ENCODE measurements at regions not wholly inside any gene's neighbourhood (a gene's known extent, or its start where the extent isn't known, plus 50 kb on each side); places are given as distances from the start of the nearest gene placed in this dataset.

DNA sequence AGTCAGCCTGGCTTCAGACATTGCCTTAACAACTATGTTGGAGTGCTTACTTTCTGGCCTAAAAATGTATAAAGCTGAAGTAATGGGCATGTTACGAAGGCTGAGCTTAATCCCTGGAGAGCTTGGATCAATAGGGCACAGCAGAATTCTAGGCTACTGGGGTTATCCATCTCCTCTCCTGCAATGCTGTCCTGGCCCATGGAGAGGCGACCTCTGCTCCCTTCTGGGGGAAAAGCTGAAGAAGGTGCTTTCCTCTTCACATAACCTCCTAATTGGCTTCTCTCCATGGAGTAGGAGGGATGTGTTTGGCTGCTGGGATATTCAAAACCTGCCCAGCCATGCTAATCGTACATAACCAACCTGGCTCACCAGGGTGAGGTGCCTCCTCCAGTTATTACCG, 403.5 kb downstream of the DMRT2 start:
- Histone ChIP-seq H3F3A (replicated peaks; ENCODE audit: low read depth) (no peaks in the 10 kb centered on the region), H3K4me3 (no peak overlapping the region), H4K20me1 (replicated peaks; ENCODE audit: insufficient read depth) (no peaks in the 10 kb centered on the region), H3K79me2 (replicated peaks; ENCODE audit: insufficient read depth) (no peaks in the 10 kb centered on the region), H3K27me3 (ENCODE audit: insufficient read depth) (no peaks in the 10 kb centered on the region), H3K4me2 (no peak overlapping the region), H2AFZ (no peak overlapping the region), H3K27ac (ENCODE audit: low read depth) (no peak overlapping the region), H3K36me3 (ENCODE audit: insufficient read depth) (no peaks in the 10 kb centered on the region), H3K4me1 (ENCODE audit: insufficient read depth) (no peaks in the 10 kb centered on the region), H3K9me2 (ENCODE audit: insufficient read depth) (no peaks in the 10 kb centered on the region)
- DNase-seq (ENCODE audit: low spot score): peak; percentile 52
- H3K27ac Mint-ChIP-seq: no peak overlapping the region
- H3K27me3 Mint-ChIP-seq (ENCODE audit: insufficient read depth, low read depth, poor library complexity): peaks cover 2% of the 10 kb centered on the region
- no peak for TF ChIP-seq ZNF114 (CRISPR knock-in tag; IDR thresholded peaks at IDR 0.05)
- TF ChIP-seq, protein P1, sequence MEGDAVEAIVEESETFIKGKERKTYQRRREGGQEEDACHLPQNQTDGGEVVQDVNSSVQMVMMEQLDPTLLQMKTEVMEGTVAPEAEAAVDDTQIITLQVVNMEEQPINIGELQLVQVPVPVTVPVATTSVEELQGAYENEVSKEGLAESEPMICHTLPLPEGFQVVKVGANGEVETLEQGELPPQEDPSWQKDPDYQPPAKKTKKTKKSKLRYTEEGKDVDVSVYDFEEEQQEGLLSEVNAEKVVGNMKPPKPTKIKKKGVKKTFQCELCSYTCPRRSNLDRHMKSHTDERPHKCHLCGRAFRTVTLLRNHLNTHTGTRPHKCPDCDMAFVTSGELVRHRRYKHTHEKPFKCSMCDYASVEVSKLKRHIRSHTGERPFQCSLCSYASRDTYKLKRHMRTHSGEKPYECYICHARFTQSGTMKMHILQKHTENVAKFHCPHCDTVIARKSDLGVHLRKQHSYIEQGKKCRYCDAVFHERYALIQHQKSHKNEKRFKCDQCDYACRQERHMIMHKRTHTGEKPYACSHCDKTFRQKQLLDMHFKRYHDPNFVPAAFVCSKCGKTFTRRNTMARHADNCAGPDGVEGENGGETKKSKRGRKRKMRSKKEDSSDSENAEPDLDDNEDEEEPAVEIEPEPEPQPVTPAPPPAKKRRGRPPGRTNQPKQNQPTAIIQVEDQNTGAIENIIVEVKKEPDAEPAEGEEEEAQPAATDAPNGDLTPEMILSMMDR (conservative IDR thresholded peaks at IDR 0.05; ENCODE audit: low read depth in 2 of 2): peak; percentile 43 to 62
- H3K9me3 Mint-ChIP-seq: no peaks in the 10 kb centered on the region; the same call in 2 of the 3 replicates
- peak; percentile 87 for ATAC-seq
- no peaks in the 10 kb centered on the region for H3K36me3 Mint-ChIP-seq (ENCODE audit: low read depth)
- no peak overlapping the region for H3K4me3 Mint-ChIP-seq
- no peaks in the 10 kb centered on the region for H3K4me1 Mint-ChIP-seq

DNA sequence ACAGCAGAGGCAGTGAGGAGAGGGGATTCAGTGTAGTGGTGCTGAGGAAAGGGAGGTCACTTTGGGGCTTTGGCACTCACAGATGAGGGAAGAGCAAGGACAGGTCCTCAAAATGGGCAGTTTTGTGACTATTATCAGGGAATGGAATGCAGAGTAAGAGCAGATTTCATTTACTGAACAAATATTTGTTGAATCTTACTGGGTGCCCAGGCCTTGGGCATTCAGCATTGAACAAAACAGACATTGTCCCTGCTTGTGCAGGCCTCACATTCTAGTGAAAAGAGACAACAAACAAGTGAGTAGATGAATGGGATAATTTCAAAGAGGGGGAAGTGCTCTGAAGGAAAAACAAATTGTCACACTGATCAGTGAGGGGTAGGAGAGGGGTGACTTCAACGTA, 404.1 kb downstream of the DMRT2 start:
- no peaks in the 10 kb centered on the region for H3K9me2 ChIP-seq (ENCODE audit: insufficient read depth)
- no peaks in the 10 kb centered on the region for H3K36me3 Mint-ChIP-seq (ENCODE audit: low read depth)
- DNase-seq (ENCODE audit: low spot score) (no peak), ATAC-seq (no peak)
- no peak overlapping the region for H3K4me3 Mint-ChIP-seq
- no peak overlapping the region for H3K27ac ChIP-seq (ENCODE audit: low read depth)
- no peak overlapping the region for H3K4me3 ChIP-seq
- no peaks in the 10 kb centered on the region for H3K79me2 ChIP-seq (replicated peaks; ENCODE audit: insufficient read depth)
- H3K36me3 ChIP-seq (ENCODE audit: insufficient read depth): no peaks in the 10 kb centered on the region
- no peaks in the 10 kb centered on the region for H3K4me1 ChIP-seq (ENCODE audit: insufficient read depth)
- no peaks in the 10 kb centered on the region for H3K4me1 Mint-ChIP-seq
- H3K27me3 Mint-ChIP-seq (ENCODE audit: insufficient read depth, low read depth, poor library complexity): peaks cover 2% of the 10 kb centered on the region
- no peaks in the 10 kb centered on the region for H4K20me1 ChIP-seq (replicated peaks; ENCODE audit: insufficient read depth)
- H3K27ac Mint-ChIP-seq: no peak overlapping the region
- no peaks in the 10 kb centered on the region; the same call in 2 of the 3 replicates for H3K9me3 Mint-ChIP-seq
- H3F3A ChIP-seq (replicated peaks; ENCODE audit: low read depth): no peaks in the 10 kb centered on the region
- H3K4me2 ChIP-seq: no peak overlapping the region
- H2AFZ ChIP-seq: no peak overlapping the region
- no peaks in the 10 kb centered on the region for H3K27me3 ChIP-seq (ENCODE audit: insufficient read depth)
- TF ChIP-seq CREB1 (CRISPR knock-in tag; IDR thresholded peaks at IDR 0.05; ENCODE audit: low read depth) (no peak), ZNF331 (CRISPR knock-in tag; IDR thresholded peaks at IDR 0.05; ENCODE audit: low read depth) (no peak), EZH2phosphoT487 (IDR thresholded peaks at IDR 0.05; ENCODE audit: unreplicated experiment) (no peak), POLR2AphosphoS5 (IDR thresholded peaks at IDR 0.05; ENCODE audit: low read depth) (no peak), STAT1 (IDR thresholded peaks at IDR 0.05; ENCODE audit: unreplicated experiment) (no peak), EZH2 (IDR thresholded peaks at IDR 0.05; ENCODE audit: low read depth, unreplicated experiment) (no peak), ZNF114 (CRISPR knock-in tag; IDR thresholded peaks at IDR 0.05) (no peak), JUNB (IDR thresholded peaks at IDR 0.05; ENCODE audit: unreplicated experiment) (no peak), NANOG (IDR thresholded peaks at IDR 0.05; ENCODE audit: borderline replicate concordance) (no peak)
- TF ChIP-seq, protein P2, sequence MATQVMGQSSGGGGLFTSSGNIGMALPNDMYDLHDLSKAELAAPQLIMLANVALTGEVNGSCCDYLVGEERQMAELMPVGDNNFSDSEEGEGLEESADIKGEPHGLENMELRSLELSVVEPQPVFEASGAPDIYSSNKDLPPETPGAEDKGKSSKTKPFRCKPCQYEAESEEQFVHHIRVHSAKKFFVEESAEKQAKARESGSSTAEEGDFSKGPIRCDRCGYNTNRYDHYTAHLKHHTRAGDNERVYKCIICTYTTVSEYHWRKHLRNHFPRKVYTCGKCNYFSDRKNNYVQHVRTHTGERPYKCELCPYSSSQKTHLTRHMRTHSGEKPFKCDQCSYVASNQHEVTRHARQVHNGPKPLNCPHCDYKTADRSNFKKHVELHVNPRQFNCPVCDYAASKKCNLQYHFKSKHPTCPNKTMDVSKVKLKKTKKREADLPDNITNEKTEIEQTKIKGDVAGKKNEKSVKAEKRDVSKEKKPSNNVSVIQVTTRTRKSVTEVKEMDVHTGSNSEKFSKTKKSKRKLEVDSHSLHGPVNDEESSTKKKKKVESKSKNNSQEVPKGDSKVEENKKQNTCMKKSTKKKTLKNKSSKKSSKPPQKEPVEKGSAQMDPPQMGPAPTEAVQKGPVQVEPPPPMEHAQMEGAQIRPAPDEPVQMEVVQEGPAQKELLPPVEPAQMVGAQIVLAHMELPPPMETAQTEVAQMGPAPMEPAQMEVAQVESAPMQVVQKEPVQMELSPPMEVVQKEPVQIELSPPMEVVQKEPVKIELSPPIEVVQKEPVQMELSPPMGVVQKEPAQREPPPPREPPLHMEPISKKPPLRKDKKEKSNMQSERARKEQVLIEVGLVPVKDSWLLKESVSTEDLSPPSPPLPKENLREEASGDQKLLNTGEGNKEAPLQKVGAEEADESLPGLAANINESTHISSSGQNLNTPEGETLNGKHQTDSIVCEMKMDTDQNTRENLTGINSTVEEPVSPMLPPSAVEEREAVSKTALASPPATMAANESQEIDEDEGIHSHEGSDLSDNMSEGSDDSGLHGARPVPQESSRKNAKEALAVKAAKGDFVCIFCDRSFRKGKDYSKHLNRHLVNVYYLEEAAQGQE (IDR thresholded peaks at IDR 0.05; ENCODE audit: unreplicated experiment): no peak
- TF ChIP-seq, protein P3, sequence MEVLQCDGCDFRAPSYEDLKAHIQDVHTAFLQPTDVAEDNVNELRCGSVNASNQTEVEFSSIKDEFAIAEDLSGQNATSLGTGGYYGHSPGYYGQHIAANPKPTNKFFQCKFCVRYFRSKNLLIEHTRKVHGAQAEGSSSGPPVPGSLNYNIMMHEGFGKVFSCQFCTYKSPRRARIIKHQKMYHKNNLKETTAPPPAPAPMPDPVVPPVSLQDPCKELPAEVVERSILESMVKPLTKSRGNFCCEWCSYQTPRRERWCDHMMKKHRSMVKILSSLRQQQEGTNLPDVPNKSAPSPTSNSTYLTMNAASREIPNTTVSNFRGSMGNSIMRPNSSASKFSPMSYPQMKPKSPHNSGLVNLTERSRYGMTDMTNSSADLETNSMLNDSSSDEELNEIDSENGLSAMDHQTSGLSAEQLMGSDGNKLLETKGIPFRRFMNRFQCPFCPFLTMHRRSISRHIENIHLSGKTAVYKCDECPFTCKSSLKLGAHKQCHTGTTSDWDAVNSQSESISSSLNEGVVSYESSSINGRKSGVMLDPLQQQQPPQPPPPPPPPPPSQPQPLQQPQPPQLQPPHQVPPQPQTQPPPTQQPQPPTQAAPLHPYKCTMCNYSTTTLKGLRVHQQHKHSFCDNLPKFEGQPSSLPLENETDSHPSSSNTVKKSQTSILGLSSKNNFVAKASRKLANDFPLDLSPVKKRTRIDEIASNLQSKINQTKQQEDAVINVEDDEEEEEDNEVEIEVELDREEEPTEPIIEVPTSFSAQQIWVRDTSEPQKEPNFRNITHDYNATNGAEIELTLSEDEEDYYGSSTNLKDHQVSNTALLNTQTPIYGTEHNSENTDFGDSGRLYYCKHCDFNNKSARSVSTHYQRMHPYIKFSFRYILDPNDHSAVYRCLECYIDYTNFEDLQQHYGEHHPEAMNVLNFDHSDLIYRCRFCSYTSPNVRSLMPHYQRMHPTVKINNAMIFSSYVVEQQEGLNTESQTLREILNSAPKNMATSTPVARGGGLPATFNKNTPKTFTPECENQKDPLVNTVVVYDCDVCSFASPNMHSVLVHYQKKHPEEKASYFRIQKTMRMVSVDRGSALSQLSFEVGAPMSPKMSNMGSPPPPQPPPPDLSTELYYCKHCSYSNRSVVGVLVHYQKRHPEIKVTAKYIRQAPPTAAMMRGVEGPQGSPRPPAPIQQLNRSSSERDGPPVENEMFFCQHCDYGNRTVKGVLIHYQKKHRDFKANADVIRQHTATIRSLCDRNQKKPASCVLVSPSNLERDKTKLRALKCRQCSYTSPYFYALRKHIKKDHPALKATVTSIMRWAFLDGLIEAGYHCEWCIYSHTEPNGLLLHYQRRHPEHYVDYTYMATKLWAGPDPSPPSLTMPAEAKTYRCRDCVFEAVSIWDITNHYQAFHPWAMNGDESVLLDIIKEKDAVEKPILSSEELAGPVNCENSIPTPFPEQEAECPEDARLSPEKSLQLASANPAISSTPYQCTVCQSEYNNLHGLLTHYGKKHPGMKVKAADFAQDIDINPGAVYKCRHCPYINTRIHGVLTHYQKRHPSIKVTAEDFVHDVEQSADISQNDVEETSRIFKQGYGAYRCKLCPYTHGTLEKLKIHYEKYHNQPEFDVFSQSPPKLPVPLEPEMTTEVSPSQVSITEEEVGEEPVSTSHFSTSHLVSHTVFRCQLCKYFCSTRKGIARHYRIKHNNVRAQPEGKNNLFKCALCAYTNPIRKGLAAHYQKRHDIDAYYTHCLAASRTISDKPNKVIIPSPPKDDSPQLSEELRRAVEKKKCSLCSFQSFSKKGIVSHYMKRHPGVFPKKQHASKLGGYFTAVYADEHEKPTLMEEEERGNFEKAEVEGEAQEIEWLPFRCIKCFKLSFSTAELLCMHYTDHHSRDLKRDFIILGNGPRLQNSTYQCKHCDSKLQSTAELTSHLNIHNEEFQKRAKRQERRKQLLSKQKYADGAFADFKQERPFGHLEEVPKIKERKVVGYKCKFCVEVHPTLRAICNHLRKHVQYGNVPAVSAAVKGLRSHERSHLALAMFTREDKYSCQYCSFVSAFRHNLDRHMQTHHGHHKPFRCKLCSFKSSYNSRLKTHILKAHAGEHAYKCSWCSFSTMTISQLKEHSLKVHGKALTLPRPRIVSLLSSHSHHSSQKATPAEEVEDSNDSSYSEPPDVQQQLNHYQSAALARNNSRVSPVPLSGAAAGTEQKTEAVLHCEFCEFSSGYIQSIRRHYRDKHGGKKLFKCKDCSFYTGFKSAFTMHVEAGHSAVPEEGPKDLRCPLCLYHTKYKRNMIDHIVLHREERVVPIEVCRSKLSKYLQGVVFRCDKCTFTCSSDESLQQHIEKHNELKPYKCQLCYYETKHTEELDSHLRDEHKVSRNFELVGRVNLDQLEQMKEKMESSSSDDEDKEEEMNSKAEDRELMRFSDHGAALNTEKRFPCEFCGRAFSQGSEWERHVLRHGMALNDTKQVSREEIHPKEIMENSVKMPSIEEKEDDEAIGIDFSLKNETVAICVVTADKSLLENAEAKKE (CRISPR knock-in tag; IDR thresholded peaks at IDR 0.05): no peak

All from GM23338 (cell line).